Lung (tissue), 11 donors: ENCODE measurements at regions not wholly inside any gene's neighbourhood (a gene's known extent, or its start where the extent isn't known, plus 50 kb on each side); places are given as distances from the start of the nearest gene placed in this dataset.

ENCODE experiments used
- ATAC-seq: fragments of 200-7000 bp; cut with Tn5 transposase; one replicate; pipeline ENCODE4 v1.9.1; 2020; ENCODE audit warnings: moderate number of reproducible peaks; ENCODE audit not compliant: insufficient read depth, low FRiP score
- DNase-seq, 3 donors: peaks; one replicate each; pipeline ENCODE4 v3.0.0-alpha.2; 2013 to 2017
- H3K27ac ChIP-seq, 2 donors: one replicate each; pipeline ENCODE4 v1.5.1; 2013; ENCODE audit warnings: mild to moderate bottlenecking in 2 of 2, moderate library complexity in 2 of 2, control low read depth in 1 of 2, inconsistent platforms in 1 of 2, low read depth in 1 of 2, low read length in 1 of 2
- H3K27me3 ChIP-seq, 3 donors: one replicate each; pipeline ENCODE4 v1.5.1; 2013; ENCODE audit warnings: low read length in 2 of 3; ENCODE audit not compliant: control insufficient read depth in 3 of 3, insufficient read depth in 3 of 3
- H3K36me3 ChIP-seq, 4 donors: one replicate each; pipeline ENCODE4 v1.5.1; 2013; ENCODE audit warnings: low read length in 4 of 4, mild to moderate bottlenecking in 1 of 4, moderate library complexity in 1 of 4; ENCODE audit not compliant: control insufficient read depth in 4 of 4, insufficient read depth in 4 of 4
- H3K4me1 ChIP-seq, 5 donors: one replicate each; pipeline ENCODE4 v1.5.1; 2013; ENCODE audit warnings: low read length in 5 of 5, mild to moderate bottlenecking in 2 of 5, moderate library complexity in 1 of 5; ENCODE audit not compliant: control insufficient read depth in 5 of 5, insufficient read depth in 5 of 5
- H3K4me3 ChIP-seq: one replicate; pipeline ENCODE4 v1.5.1; 2013; ENCODE audit warnings: mild to moderate bottlenecking, control low read depth, moderate library complexity
- H3K9ac ChIP-seq, 2 donors: one replicate each; pipeline ENCODE4 v1.5.1; 2013; ENCODE audit warnings: low read length in 2 of 2, control low read depth in 1 of 2; ENCODE audit not compliant: insufficient read depth in 1 of 2
- H3K9me3 ChIP-seq, 4 donors: one replicate each; pipeline ENCODE4 v1.5.1; 2013; ENCODE audit warnings: low read length in 3 of 4, mild to moderate bottlenecking in 1 of 4, moderate library complexity in 1 of 4; ENCODE audit not compliant: control insufficient read depth in 4 of 4, insufficient read depth in 3 of 4
- WGBS, 2 donors: extraction: QIAGEN DNeasy Blood & Tissue Kit; methylation state at CpG; one replicate each; pipeline ENCODE4 v1.1.7; 2013; 5-methylcytosine and 5-hydroxymethylcytosine counted together
- TF ChIP-seq, protein P1 (sequence below): IDR thresholded peaks from 2 replicates; pipeline ENCODE4 v1.5.1; 2012; ENCODE audit warnings: mild to moderate bottlenecking; ENCODE audit errors: control extremely low read depth, extremely low read depth
- donor health status: control.
- donor health status: control.
- donor health status: Bipolar disorder and iron deficiency.
- donor health status: healthy.
- donor health status: DM: yes; HTN: yes; CAD: no.

DNA sequence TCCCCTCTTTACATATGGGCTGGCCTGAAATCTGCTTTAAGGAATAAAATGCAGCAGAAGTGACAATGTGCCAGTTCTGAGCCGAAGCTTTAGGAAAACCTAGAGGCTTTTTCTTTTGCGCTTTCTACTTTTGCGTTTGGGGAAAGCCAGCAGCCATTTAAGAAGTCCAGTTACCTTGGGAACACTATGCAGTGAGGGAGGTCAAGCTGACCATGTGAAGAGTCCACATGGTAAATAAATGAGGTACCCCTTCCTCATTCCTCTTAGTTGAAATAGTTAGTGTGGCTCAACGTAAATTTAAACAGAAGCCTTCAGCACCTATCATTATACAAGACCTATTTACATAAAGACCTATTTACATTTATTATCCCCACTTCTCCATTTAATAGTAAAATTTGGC is 78.5 kb downstream of the TFPI2 start:
- TF ChIP-seq, protein P1, sequence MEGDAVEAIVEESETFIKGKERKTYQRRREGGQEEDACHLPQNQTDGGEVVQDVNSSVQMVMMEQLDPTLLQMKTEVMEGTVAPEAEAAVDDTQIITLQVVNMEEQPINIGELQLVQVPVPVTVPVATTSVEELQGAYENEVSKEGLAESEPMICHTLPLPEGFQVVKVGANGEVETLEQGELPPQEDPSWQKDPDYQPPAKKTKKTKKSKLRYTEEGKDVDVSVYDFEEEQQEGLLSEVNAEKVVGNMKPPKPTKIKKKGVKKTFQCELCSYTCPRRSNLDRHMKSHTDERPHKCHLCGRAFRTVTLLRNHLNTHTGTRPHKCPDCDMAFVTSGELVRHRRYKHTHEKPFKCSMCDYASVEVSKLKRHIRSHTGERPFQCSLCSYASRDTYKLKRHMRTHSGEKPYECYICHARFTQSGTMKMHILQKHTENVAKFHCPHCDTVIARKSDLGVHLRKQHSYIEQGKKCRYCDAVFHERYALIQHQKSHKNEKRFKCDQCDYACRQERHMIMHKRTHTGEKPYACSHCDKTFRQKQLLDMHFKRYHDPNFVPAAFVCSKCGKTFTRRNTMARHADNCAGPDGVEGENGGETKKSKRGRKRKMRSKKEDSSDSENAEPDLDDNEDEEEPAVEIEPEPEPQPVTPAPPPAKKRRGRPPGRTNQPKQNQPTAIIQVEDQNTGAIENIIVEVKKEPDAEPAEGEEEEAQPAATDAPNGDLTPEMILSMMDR, result no peak
- ATAC-seq, result no peak
- H3K4me3 ChIP-seq, result no peak overlapping the region
- no peak overlapping the region for H3K9ac ChIP-seq
- no peaks in the 10 kb centered on the region for H3K27me3 ChIP-seq
- H3K27ac ChIP-seq, result no peak overlapping the region
- H3K36me3 ChIP-seq, result no peaks in the 10 kb centered on the region
- no peak for DNase-seq
- no peaks in the 10 kb centered on the region for H3K9me3 ChIP-seq
- H3K4me1 ChIP-seq, result no peaks in the 10 kb centered on the region
- 88 to 90% methylated on average over 4 of the region's 4 CpGs for WGBS, 2 donors

DNA sequence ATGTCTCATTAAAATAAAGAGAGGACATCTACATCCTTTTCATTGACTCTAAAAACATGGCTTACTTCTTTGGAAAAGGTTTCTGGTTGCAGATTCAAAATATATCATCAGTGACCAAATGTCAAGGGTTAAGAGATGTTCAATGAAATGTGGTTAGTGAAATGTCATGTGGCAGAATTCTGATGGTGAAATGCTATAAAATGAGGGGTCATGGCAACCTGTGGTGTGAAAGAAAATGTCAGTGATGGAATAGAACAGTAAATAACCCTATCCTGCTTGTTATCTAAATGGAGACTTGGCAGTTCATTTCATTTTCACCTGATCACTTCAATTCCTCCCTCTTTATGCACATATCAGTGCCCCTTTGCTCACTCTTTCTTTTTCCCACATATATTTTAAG is 79.4 kb downstream of the TFPI2 start:
- Histone ChIP-seq H3K36me3 (no peaks in the 10 kb centered on the region), H3K27ac (no peak overlapping the region), H3K4me1 (no peaks in the 10 kb centered on the region), H3K9me3 (no peaks in the 10 kb centered on the region), H3K27me3 (no peaks in the 10 kb centered on the region), H3K4me3 (no peak overlapping the region), H3K9ac (no peak overlapping the region)
- ATAC-seq, result no peak
- DNase-seq, result no peak
- TF ChIP-seq, protein P1, result no peak

DNA sequence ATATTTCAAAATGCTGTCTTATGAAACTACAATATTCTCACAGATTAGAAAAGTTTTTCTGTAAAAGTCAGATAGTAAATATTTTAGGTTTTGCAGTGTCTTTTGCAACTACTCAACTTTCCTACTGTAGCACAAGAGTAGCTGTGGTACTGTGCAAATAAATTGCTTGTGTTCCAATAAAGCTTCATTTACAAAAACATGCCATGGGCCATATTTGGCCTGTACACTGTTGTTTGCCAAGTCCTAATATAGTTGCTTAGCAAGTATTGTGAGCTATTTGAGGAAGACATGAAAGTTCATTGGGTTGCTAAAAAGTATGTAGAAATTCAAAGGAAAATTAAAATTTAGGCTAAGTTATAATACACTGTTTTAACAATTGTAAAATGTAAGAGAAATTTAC is 80.0 kb downstream of the TFPI2 start:
- no peaks in the 10 kb centered on the region for H3K27me3 ChIP-seq
- no peaks in the 10 kb centered on the region for H3K4me1 ChIP-seq
- no peak overlapping the region for H3K9ac ChIP-seq
- TF ChIP-seq, protein P1, result no peak
- H3K36me3 ChIP-seq, result no peaks in the 10 kb centered on the region
- H3K9me3 ChIP-seq, result no peaks in the 10 kb centered on the region
- H3K27ac ChIP-seq, result no peak overlapping the region
- ATAC-seq, result no peak
- no peak overlapping the region for H3K4me3 ChIP-seq
- no peak for DNase-seq

DNA sequence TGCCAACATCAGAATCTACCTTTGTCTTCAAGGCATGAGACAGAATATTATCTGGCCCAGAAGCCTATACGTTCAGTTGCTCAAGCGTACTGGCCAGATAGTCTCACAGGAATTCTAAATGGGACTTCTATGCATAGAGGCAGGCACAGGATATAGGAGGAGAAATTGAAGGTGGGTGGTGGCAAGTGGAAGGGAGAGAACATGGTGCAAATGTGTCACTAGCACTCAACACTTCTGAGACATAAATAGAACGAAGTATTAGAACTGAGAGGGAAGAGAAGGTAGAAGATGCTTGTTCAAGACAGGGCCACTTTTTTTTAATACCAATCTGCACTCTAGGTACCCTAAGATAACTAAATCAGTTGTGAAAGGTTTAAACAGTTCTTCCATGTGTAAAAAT is 85.8 kb downstream of the TFPI2 start:
- no peak overlapping the region for H3K9ac ChIP-seq
- H3K36me3 ChIP-seq, result no peaks in the 10 kb centered on the region
- ATAC-seq, result no peak
- TF ChIP-seq, protein P1, result no peak
- H3K4me1 ChIP-seq, result no peaks in the 10 kb centered on the region
- WGBS, 2 donors, result 87% methylated on average over 3 of the region's 3 CpGs
- no peak for DNase-seq
- H3K4me3 ChIP-seq, result no peak overlapping the region
- H3K27ac ChIP-seq, result no peak overlapping the region
- H3K9me3 ChIP-seq, result no peaks in the 10 kb centered on the region
- H3K27me3 ChIP-seq, result no peaks in the 10 kb centered on the region
